ENCODE measurements at regions not wholly inside any gene's neighbourhood (a gene's known extent, or its start where the extent isn't known, plus 50 kb on each side); places are given as distances from the start of the nearest gene placed in this dataset.
A peak's percentile ranks its signal among the peaks of the same experiment; 100 is the strongest.
"Not testable (repeated sequence)": the region's sequence is repeated elsewhere in the genome, so short reads cannot be mapped to it uniquely, and the experiment has no call there.

GRCh38 chr14:55976655-55977054 is 141.6 kb upstream of the PELI2 start:
- FAIRE-seq: no peak

GRCh38 chr14:55977392-55978150 is 140.6 kb upstream of the PELI2 start:
- DNase-seq (ENCODE audit: low spot score) (no peak), FAIRE-seq (no peak)

More at GRCh38 chr14:55976655-55977054, 141.6 kb upstream of the PELI2 start:
- no peak for DNase-seq (ENCODE audit: low spot score)

- DNase-seq (ENCODE audit: low spot score) (no peak), FAIRE-seq (no peak)
Observed at GRCh38 chr14:55979096-55979495, 139.1 kb upstream of the PELI2 start.

- DNase-seq (ENCODE audit: low spot score): no peak
- FAIRE-seq: no peak
Observed at GRCh38 chr14:55979781-55980180, 138.4 kb upstream of the PELI2 start.

- no peak for FAIRE-seq
- no peak for DNase-seq (ENCODE audit: low spot score)
Observed at GRCh38 chr14:55980970-55981369, 137.2 kb upstream of the PELI2 start.

GRCh38 chr14:55986069-55986468 is 132.1 kb upstream of the PELI2 start:
- FAIRE-seq (no peak), DNase-seq (ENCODE audit: low spot score) (no peak)

- DNase-seq (ENCODE audit: low spot score) (no peak), FAIRE-seq (no peak)
Observed at GRCh38 chr14:56000846-56001245, 117.4 kb upstream of the PELI2 start.

GRCh38 chr14:56002342-56002741 is 115.9 kb upstream of the PELI2 start:
- FAIRE-seq: no peak
- DNase-seq (ENCODE audit: low spot score): no peak

GRCh38 chr14:56002876-56003625 is 115.2 kb upstream of the PELI2 start:
- no peak for DNase-seq (ENCODE audit: low spot score)
- FAIRE-seq: no peak

- DNase-seq (ENCODE audit: low spot score): no peak
- no peak for FAIRE-seq
Observed at GRCh38 chr14:56004323-56004722, 113.9 kb upstream of the PELI2 start.

- FAIRE-seq (no peak), DNase-seq (ENCODE audit: low spot score) (peak; percentile 21)
Observed at GRCh38 chr14:56004786-56005185, 113.4 kb upstream of the PELI2 start.

GRCh38 chr14:56005191-56006053 is 112.8 kb upstream of the PELI2 start:
- no peak for FAIRE-seq
- DNase-seq (ENCODE audit: low spot score): no peak

GRCh38 chr14:56007491-56007890 is 110.7 kb upstream of the PELI2 start:
- FAIRE-seq; DNase-seq (ENCODE audit: low spot score): not testable (repeated sequence)

- no peak for FAIRE-seq
- no peak for DNase-seq (ENCODE audit: low spot score)
Observed at GRCh38 chr14:56008150-56008549, 110.1 kb upstream of the PELI2 start.

- not testable (repeated sequence) for FAIRE-seq; DNase-seq (ENCODE audit: low spot score)
Observed at GRCh38 chr14:56008661-56009060, 109.5 kb upstream of the PELI2 start.

- DNase-seq (ENCODE audit: low spot score): no peak
- FAIRE-seq: no peak
Observed at GRCh38 chr14:56023661-56024081, 94.5 kb upstream of the PELI2 start.

GRCh38 chr14:56025191-56025590 is 93.0 kb upstream of the PELI2 start:
- FAIRE-seq: no peak
- no peak for DNase-seq (ENCODE audit: low spot score)

GRCh38 chr14:56026506-56026905 is 91.7 kb upstream of the PELI2 start:
- no peak for DNase-seq (ENCODE audit: low spot score)
- FAIRE-seq: no peak

- FAIRE-seq (no peak), DNase-seq (ENCODE audit: low spot score) (no peak)
Observed at GRCh38 chr14:56027421-56027820, 90.8 kb upstream of the PELI2 start.

- FAIRE-seq: no peak
- DNase-seq (ENCODE audit: low spot score): no peak
Observed at GRCh38 chr14:56027916-56028712, 90.1 kb upstream of the PELI2 start.

GRCh38 chr14:56036353-56036752 is 81.9 kb upstream of the PELI2 start:
- DNase-seq (ENCODE audit: low spot score): no peak
- no peak for FAIRE-seq
